ENCODE measurements at regions not wholly inside any gene's neighbourhood (a gene's known extent, or its start where the extent isn't known, plus 50 kb on each side); places are given as distances from the start of the nearest gene placed in this dataset.

DNA sequence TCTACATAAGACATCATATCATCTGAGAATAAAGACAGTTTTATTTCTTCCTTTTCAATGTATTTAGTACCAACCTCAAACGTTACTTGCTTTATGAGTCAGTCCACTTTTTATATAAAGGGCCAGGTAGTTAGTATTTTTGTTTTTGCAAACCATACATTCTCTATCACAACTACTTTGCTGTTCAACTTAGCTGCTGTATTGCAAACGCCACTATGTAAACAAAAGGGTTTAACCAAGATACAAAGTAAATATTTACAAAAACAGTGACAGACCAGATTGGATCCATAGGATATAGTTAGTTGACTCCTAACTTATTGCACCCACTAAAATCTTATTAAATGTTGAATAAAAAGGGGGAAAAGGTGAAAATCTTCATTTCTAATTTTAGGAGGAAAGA is 87.7 kb upstream of the FOXG1 start:
- no peak overlapping the region for H4K8ac ChIP-seq (ENCODE audit: low read depth in 2 of 2, low read length in 2 of 2)
- H3K23ac ChIP-seq (ENCODE audit: low read depth, low read length): no peak overlapping the region
- no TSS peak for BruUV-seq (replicated peaks)
- no peak overlapping the region for H4K91ac ChIP-seq (ENCODE audit: insufficient read depth, low read depth, low read length)
- in situ Hi-C loops (cut with MboI; ENCODE audit: low sequenced_read_pairs) (no loop called here), intact Hi-C loops (cut with micrococcal nuclease) (no loop called here), dilution Hi-C loops (cut with HindIII; ENCODE audit: low sequenced_read_pairs, unreplicated experiment) (no loop called here)
- no peaks in the 10 kb centered on the region for H4K20me1 ChIP-seq (ENCODE audit: insufficient read depth, low read length)
- no peak overlapping the region for H2BK20ac ChIP-seq (ENCODE audit: low read depth, low read length)
- ChIA-PET POLR2A (ENCODE audit: unreplicated experiment) (no interaction called here), CTCF (no interaction called here)
- H3K14ac ChIP-seq (replicated peaks; ENCODE audit: low read depth, low read length): no peak overlapping the region
- no peak overlapping the region for H2AK5ac ChIP-seq (ENCODE audit: low read depth, low read length)
- ATAC-seq (ENCODE audit: low read depth): no peak
- H3K18ac ChIP-seq (ENCODE audit: low read depth, low read length): no peak overlapping the region
- no peak for TF ChIP-seq RAD21 (IDR thresholded peaks at IDR 0.05; ENCODE audit: low read length)
- TF ChIP-seq, protein P1, sequence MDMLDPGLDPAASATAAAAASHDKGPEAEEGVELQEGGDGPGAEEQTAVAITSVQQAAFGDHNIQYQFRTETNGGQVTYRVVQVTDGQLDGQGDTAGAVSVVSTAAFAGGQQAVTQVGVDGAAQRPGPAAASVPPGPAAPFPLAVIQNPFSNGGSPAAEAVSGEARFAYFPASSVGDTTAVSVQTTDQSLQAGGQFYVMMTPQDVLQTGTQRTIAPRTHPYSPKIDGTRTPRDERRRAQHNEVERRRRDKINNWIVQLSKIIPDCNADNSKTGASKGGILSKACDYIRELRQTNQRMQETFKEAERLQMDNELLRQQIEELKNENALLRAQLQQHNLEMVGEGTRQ (IDR thresholded peaks at IDR 0.05; ENCODE audit: low read depth, low read length): no peak
- TF ChIP-seq MXI1 (IDR thresholded peaks at IDR 0.05; ENCODE audit: borderline replicate concordance, low read depth, low read length): no peak
- TF ChIP-seq BHLHE40 (IDR thresholded peaks at IDR 0.05; ENCODE audit: low read depth, low read length): no peak
- no peak for TF ChIP-seq SMC3 (IDR thresholded peaks at IDR 0.05; ENCODE audit: low read depth, low read length)
- no peak for TF ChIP-seq RFX5 (IDR thresholded peaks at IDR 0.05; ENCODE audit: low read depth, low read length)
- TF ChIP-seq FOS (IDR thresholded peaks at IDR 0.05; ENCODE audit: low read depth, low read length): no peak
- no peak for TF ChIP-seq MAZ (IDR thresholded peaks at IDR 0.05; ENCODE audit: borderline replicate concordance, low read depth, low read length)
- no peak for TF ChIP-seq NFE2L2 (IDR thresholded peaks at IDR 0.05; ENCODE audit: low read depth, low read length)
- TF ChIP-seq, protein P2, sequence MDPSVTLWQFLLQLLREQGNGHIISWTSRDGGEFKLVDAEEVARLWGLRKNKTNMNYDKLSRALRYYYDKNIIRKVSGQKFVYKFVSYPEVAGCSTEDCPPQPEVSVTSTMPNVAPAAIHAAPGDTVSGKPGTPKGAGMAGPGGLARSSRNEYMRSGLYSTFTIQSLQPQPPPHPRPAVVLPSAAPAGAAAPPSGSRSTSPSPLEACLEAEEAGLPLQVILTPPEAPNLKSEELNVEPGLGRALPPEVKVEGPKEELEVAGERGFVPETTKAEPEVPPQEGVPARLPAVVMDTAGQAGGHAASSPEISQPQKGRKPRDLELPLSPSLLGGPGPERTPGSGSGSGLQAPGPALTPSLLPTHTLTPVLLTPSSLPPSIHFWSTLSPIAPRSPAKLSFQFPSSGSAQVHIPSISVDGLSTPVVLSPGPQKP (IDR thresholded peaks at IDR 0.05; ENCODE audit: borderline replicate concordance, low read depth, low read length): no peak
- no peak for TF ChIP-seq CHD1 (IDR thresholded peaks at IDR 0.05; ENCODE audit: low read depth, low read length)
- TF ChIP-seq CEBPB (IDR thresholded peaks at IDR 0.05; ENCODE audit: low read depth, low read length): no peak
- no peak for TF ChIP-seq RCOR1 (IDR thresholded peaks at IDR 0.05; ENCODE audit: insufficient replicate concordance, low read length)
- TF ChIP-seq POLR2A (IDR thresholded peaks at IDR 0.05; ENCODE audit: low read depth, low read length): no peak
- TF ChIP-seq, protein P3, sequence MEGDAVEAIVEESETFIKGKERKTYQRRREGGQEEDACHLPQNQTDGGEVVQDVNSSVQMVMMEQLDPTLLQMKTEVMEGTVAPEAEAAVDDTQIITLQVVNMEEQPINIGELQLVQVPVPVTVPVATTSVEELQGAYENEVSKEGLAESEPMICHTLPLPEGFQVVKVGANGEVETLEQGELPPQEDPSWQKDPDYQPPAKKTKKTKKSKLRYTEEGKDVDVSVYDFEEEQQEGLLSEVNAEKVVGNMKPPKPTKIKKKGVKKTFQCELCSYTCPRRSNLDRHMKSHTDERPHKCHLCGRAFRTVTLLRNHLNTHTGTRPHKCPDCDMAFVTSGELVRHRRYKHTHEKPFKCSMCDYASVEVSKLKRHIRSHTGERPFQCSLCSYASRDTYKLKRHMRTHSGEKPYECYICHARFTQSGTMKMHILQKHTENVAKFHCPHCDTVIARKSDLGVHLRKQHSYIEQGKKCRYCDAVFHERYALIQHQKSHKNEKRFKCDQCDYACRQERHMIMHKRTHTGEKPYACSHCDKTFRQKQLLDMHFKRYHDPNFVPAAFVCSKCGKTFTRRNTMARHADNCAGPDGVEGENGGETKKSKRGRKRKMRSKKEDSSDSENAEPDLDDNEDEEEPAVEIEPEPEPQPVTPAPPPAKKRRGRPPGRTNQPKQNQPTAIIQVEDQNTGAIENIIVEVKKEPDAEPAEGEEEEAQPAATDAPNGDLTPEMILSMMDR (conservative IDR thresholded peaks at IDR 0.05; ENCODE audit: low read depth, low read length): no peak
- no peak for TF ChIP-seq MAFK (IDR thresholded peaks at IDR 0.05; ENCODE audit: low read depth, low read length)
- H3K56ac ChIP-seq (ENCODE audit: extremely low read depth, insufficient read depth, low read length): no peak overlapping the region
- no peak overlapping the region for H2BK5ac ChIP-seq (ENCODE audit: low read depth, low read length, poor library complexity, severe bottlenecking)
- no peaks in the 10 kb centered on the region for H3K36me3 ChIP-seq (ENCODE audit: control insufficient read depth, insufficient read depth, low read length)
- H3K27ac ChIP-seq (ENCODE audit: insufficient read depth, low read length): no peak overlapping the region
- no peak overlapping the region for H2AFZ ChIP-seq (replicated peaks; ENCODE audit: low read length, poor library complexity)
- H3K4me2 ChIP-seq (ENCODE audit: low read depth, low read length): no peak overlapping the region
- H3K4me1 ChIP-seq (ENCODE audit: control insufficient read depth, insufficient read depth, low read length): no peaks in the 10 kb centered on the region
- no peak for DNase-seq
- H2BK120ac ChIP-seq (ENCODE audit: low read depth, low read length): no peak overlapping the region
- no peaks in the 10 kb centered on the region for H3K27me3 ChIP-seq (ENCODE audit: control insufficient read depth, insufficient read depth, low read length)
- no peak overlapping the region for H3K9ac ChIP-seq (ENCODE audit: low read depth, low read length)
- H2AK9ac ChIP-seq (replicated peaks; ENCODE audit: low read depth, low read length, poor library complexity): no peak overlapping the region
- no peak overlapping the region for H2BK15ac ChIP-seq (ENCODE audit: low read depth, low read length)
- H3K79me1 ChIP-seq (ENCODE audit: low read depth in 1 of 2, low read length in 2 of 2): no peaks in the 10 kb centered on the region
- H3K4ac ChIP-seq (ENCODE audit: low read depth, low read length): no peak overlapping the region
- no CpG with 5 or more reads among the region's 2 CpGs for WGBS, 2 experiments (ENCODE audit: extremely low coverage in 2 of 2, insufficient read length in 1 of 2)
- H3K4me3 ChIP-seq (ENCODE audit: insufficient read depth, low read depth, low read length): no peak overlapping the region
- peaks cover 5% of the 10 kb centered on the region; the same call in 1 of the 2 replicates for H3K9me3 ChIP-seq (ENCODE audit: control insufficient read depth, insufficient read depth, low read length)
- H4K5ac ChIP-seq (ENCODE audit: low read depth, low read length): no peak overlapping the region
- H3K9me1 ChIP-seq (ENCODE audit: insufficient read depth, low read length): no peaks in the 10 kb centered on the region

Measured in IMR-90 (cell line).